GM19452 (cell line): ENCODE measurements at regions not wholly inside any gene's neighbourhood (a gene's known extent, or its start where the extent isn't known, plus 50 kb on each side); places are given as distances from the start of the nearest gene placed in this dataset.

Source experiments
- ATAC-seq: cut with Tn5 transposase; IDR thresholded peaks from one replicate; pipeline ENCODE4 v1.9.1; 2021; ENCODE audit not compliant: unreplicated experiment

DNA sequence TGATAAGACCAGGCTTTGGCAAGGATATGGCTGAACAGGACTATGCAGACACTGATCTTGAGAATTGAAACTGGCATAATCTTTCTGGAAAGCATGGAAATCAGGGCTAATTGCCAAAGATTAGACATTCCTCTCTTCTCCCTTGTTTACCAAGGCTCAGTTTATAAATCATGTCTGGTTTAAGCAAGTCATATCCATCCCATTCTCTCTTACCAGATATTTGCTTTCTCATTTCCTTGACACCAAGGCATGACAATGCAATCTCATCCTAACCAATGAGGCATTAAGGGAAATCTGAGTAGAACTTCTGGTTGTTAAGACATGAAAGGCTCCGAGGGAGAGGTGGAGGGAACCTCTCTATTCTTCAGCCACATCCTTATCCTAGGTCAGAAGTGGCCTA lies 110.3 kb upstream of the CEP85L start:
- no peak for ATAC-seq

DNA sequence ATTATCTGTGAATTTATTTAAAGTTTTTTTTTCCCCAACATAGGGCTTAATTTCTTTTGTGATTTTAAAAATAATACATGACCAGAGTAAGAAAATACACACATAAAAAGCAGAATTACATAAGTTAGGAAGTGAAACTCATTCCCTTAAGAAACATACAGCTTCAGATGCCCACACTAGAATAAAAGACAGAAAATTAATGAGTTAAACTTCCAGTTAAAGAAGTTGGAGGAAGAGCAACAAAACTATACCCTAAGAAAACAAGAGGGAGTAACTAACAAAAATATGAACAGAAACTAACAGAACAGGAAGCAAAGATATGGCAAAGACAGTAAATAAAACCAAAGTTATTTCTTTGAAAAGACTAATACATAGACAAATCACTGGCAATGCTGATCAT lies 107.6 kb upstream of the CEP85L start:
- ATAC-seq = no peak

DNA sequence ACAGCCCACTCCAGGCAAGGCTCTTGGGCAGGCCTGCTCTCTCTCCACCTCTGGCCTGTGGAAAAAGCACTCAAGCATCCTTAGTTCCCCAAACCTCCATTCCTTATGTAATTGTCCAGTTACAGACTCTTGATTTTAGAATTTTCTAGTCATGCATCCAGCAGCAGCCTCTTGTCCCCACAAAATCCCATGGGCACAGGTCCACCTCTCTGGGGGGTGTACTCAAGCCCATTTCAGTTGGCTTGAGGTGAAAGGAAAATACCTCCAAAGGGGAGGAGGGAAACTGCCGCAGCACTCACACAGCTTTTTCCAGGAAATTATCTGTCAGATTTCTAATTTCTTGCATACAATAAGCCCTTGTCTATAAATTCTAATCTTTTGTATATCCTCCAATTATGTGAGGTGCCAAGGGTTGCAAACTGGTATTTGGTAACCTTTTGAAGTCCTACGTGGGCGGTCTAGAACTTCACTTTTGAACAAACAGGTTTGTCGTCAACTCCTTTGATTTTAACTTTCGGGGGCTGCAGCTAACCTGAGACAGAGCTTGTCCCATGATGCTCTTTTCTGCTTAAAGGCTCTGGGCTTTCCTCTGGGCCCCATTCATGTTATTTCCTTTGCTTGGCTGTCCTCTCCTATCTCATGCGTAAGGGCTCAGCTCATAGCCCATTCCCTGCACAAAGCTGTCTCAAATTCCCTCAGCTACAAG lies 104.7 kb upstream of the CEP85L start:
- ATAC-seq = no peak

DNA sequence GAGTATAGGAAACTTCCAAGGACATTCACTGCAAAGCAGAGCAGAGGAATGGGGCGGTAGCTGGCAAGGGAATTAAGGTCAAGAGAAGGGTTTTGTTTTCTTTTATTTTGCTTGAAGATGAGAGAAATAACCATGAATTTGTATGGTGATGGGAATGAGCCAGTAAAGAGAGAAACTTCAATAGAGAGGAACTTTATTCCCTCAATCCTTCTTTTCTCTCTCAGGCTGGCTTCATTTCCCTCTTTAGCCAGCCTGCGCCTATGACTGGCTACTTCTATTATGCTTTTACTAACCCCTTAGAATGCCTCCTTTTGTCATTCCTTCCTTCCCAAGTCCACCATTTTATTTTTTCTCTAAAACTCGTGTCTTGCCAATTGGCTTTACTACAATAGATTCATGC lies 101.4 kb upstream of the CEP85L start:
- ATAC-seq = no peak

DNA sequence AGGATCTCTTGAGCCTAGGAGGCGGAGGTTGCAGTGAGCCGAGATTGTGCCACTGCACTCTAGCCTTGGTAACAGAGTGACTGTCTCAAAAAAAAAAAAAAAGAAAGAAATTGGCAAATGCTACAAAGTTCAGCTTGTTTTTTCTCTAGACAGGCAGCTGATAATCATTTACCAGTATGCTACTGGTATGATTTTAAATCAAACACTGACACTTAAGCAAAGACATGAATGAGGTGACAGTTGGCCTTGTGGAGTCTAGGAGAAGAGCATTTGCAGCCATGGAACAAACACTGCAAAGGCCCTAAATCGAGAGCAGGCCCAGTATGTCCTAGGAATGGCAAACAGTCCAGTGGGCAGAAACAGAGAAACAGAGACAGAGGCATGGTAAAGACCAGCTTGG lies 99.7 kb upstream of the CEP85L start:
- no peak for ATAC-seq

DNA sequence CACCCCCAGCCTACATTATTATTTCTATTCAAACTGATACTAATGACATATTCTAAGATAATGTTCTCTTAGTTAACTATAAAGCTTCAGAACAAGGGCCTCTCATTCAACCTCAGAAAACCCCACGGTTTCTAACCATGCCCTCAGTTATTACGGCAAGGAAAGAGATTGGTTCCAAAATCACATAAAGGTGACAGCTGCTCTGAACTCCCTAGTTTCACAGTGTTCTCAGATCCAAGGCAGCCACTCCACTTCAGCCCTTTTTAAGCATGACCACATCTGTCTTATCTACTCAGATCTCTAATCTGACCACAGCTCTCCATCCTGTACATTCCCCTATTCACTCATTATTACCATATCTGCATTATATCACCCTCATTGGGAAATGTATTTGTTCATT lies 98.8 kb upstream of the CEP85L start:
- ATAC-seq = no peak

DNA sequence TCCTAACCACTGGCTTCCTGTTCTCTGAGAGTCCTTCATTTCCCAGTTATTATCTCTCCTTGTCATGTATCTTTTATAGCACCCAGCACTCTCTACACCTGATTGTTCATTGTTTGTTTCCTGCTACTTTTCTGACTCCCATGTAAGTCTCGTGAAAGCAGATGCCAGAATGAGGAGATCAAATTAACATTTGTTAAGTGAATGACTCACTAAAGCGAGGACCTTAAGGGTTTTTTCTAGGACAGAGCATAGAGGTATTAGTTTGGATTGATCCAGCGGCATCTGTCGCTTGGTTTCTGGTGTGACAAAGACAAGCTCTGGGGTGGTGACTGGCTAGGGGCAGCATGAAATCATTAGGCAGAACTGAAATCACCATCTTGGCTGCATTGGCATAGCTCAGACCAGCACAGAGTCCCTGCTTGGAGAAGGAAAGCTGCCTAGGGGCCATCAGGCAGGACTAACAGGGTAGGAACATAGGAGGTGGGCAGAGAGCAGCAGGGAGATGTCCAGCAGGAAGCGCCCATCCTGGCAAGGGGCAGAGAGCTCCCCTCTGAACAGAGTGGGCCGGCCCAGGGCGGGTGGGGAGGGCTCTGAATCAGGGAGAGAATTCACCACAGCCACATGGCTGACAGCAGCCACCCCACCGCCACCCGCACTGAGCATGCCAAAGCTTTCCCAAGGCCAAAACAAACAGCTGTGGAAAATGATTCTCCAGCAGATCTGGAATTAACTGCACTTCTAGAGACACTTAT lies 97.1 kb upstream of the CEP85L start:
- no peak for ATAC-seq

DNA sequence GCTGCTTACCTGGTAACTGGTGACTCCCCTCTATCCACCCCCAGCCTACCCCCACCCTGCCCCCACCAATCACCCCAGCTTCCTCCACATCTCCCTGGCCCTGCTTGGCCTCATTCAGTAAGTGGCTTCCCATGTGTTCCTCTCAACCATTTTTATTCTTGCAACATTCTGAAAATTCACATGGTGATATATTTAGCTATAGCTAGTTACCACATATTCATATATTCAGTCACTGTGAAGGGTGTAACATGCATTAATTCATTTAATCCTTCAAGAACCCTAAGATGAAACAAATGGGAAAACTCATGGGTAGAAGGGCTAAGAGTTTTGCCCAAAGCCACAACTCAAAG lies 95.4 kb upstream of the CEP85L start:
- ATAC-seq = no peak

DNA sequence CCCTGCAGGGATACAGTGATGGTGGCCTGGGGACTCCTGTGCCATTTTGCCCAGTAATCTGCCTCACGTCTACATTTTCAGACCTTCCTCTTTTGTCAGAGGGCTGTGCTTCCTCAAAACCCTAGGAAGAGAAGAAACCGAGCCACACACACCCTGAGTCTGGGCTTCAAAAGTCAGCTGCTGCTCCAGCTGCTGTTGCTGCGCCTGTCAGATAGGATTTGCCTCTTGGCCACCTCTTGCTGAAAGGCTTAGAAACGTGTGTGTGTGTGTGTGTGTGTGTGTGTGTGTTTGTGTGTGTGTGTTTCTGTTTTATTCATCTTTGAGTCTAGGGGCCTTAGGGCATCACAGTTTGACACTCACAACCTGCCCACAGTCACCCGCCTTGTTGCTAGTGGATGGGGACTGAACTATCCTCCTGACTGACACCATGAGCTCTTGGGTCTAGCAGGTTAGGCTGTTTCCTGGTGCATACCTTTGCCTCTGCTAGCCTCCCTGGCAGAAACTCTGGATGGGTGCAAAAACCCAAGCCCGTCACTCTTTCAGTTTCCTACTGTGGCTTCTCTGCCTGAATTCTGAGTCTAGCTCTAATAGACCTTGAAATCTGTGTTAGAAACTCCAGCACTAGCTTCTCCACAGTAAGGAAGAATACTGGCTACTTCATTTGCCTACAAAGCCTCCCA lies 94.9 kb upstream of the CEP85L start:
- ATAC-seq = no peak

DNA sequence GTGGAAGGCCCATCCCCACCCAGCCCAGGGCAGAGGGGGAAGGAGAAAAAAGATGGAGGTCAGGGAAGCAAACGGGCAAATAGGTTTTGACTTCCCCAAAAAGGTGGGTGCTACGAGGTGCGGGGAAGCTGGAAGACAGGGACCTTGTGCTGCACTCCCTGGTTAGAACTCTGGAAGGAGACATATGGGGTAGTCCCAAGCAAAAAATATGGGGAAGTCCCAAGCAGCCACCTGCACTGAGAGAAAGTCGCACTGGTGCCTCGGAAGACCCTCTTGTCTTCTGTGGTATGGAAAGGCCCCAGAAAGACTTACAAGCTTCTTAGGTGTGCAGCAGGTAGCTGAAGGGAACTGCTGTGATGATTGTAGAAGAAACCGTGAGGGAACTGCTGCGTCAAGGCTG lies 93.8 kb upstream of the CEP85L start:
- no peak for ATAC-seq

DNA sequence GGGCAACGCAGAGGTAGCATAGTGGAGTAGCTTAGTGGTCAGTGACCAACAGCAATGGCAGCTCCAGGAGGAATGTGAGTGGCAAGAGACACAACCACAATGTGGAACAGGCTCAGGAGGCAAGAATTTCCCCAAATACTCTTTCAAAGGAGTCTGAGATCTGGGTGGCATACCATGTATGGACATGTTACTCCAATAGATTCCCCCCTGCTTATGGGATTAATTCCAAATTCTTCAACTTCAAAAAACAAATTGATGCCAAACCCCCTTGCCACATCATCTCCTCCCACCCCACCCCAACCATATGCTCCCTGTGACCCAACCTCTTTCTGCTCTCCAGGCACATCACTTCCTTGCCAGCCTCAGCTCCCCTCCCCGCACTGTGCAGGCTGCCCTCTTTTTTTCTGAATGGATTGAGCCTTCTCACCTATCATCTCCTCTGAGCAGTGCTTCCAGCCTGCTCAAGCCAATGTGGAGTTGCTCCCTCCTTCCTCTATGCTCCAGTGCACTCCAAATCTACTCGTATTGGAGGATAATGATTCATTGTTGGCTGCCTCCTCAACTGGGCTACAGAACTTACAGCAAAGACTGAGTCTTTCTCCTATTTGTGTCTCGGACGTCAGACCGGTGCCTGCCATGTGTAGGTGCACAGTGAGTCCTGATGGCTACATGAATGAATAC lies 93.0 kb upstream of the CEP85L start:
- ATAC-seq = no peak

DNA sequence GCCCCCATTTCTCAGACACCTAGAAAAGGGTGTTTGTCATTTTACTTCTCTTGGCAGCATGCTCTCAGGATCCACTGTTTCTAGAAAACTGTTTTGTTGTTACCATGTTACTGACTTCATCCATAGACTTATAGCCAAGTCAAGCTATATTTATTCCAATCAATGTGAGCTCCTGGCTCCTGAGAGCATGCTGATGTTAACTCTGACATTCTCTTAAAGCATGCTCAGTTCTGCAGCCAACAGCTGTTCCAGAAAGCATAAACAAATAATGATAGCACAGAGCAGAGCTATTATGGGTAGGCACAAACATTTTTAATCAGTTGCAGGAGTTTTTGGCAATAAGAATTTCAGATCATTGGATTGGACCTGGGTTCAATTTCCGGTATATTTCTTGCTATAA lies 92.4 kb upstream of the CEP85L start:
- ATAC-seq = no peak

DNA sequence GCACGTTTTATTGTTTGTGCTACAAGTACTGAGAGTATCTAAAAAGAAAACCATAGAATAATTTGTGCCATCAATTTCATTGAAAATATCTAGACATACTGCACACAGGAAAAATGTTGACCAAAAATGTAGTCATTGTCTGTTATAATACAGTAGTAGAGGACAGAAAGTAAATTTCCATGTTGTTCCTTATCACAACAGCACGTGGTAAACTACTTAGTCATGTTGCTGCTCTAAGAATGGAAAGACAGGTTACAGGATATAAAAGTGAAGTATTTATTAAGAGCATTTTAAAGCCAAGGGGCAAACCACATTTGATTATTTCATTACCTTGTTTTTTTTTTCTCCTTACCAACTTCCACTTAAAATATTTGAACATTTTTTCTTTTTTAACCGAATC lies 89.0 kb upstream of the CEP85L start:
- no peak for ATAC-seq

DNA sequence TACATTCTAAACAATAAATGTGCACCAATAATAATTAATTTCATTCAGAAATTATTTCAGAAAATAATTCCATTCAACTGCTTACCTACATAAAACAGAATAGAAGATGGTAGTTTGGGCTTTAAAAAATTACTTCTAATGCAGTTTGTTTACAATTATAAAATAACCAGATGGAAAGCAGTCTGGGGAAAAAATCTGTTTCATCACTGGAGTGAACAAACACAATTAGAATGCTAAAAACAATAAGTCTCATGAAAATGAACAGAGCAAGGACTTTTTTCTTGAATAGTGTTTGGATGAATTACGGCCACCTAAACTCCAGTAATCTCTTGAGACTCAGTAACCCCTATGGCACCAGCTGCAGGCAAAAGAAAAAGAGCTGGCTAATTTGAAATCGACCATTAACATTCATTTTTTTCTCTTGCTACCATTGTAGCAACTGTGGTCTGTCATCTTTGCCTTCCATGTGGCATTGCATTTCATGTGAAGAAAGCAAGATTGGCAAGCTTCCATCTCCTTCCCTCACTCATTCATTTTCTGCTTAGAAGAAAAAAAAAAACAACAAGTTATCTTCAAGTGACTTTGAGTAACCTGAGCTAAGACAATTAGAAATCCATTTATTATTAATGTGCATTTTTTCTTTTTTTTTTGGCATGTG lies 88.4 kb upstream of the CEP85L start:
- no peak for ATAC-seq

DNA sequence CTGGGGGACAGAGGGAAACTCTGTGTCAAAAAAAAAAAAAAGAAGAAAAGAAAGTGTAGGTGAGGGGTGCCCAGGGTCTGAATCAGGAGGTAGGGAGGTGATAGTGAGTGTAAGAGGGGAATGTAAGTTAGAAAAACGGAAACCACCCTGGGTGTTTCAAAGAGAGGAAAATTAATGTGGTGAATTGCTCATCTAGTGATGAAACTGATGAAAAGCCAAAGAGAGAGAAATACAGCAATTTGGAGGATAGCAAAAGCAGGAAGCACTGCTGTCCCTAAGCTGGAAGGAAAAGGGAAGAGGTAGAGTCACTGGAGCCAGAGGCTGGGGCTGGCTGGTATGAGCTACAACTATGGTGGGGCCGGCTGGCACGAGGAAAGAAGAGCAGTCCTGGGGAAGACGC lies 85.0 kb upstream of the CEP85L start:
- ATAC-seq = no peak

DNA sequence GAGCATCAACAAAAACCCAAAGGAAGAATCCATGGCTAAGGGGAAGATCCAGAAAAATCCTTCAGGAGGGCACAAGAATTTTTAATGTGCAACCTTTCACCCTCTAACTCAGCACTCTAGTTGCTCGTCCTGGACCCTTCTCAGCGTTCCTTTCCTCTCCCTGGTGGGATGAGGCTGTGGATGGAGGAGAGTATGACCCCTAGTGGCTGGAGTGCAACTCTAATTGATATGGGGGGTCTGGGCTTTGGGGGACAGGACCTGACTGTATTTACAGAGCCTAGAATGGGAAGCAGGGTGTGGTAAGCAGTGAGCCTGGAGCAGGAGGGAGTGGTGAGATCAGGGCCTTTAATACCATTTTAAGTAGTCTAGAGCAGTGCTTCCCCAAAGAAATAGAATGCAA lies 83.9 kb upstream of the CEP85L start:
- ATAC-seq = no peak

DNA sequence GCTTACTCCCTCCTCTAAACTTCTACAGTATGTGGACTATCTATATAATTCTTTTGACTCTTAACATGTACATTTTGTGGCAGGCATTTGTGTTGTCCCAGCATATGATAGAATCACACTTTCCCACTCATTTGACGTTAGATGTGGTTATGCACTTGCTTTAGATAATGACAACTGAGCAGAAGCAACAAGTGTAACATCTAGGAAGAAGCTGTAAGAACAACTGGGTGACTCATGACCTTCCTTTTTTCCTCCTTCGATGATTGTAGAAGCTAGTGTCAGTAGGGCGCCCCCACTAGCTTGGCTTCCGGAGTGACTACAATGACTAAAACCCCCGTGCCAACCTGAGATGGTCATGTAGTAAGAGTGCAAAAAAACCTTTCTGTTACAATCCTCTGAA lies 74.6 kb upstream of the CEP85L start:
- ATAC-seq = no peak

DNA sequence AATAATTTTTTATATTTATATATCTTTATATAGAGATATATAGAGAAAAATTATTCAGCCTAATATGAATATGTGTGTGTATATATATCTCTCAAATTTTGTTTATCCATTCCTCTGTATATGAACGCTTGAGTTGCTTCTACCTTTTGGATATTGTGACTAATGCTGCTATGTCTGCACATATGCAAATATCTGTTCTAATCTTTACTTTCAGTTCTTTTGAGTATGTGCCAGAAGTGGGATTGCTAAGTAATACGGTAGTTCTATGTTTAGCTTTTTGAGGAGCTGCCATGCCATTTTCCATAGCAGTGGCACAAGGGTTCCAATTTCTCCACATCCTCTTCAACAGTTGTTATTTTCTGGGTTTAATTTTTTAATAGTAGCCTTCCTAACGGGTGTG lies 72.8 kb upstream of the CEP85L start:
- peak; percentile 87 for ATAC-seq

DNA sequence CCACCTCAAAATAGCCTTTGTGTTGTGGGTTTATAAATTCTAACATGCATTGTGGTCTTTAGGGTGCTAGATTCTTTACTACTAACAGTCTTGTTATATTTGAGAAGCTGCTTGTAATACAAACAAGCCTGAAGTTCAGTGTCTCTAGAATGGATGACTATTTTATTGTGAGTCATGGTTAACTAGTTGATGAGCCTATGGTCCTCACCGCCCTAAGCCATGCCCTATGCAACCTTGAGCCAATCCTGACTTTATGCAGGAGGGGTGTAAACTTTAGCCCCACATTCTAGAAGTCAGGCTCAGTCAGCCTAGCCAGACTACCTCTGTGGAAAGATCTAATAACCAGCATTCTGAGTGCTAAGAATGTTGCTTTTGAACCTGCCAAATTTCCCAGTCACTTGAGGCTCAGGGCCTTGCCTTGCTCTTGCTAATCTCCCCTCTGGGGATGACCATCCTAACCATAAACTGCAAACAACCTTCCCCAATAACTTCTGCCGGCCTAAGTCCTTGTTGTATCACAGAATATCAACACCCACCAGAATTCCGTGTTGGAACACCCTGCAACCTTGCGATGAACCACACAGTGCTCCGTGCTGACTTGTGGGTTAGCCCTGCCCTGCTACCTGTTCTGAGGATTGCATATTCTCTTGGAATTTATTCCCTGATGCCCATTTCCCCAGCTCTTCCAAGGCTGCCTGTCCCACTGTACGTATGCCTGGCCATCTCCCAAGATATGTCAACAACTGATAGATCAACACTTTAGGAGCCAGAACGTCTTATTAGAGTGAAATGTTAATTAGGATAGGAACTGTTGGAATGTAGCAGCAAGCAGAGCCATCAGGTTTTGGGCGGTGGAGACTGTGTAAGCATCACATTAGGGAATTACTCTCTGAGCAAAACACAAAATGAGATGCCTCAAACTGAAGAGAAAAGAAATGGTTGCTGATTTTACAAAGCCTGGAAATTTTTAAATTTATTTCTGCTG lies 71.7 kb upstream of the CEP85L start:
- ATAC-seq = no peak

DNA sequence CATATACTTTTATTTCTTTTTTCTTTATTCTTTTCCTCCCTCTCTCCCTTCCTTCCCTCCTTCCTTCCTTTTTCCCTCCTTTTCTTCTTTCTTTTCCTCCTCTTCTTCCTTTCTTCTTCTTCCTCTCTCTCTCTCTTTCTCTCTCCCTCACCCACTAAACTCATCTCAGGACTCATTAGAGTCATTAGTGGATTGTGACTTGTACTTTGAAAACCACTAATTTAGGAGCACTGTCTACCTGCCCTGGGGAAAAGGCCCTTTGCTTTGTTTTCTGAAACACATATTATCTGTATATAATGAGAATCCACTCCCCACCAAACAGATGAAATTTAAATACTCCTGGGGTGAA lies 68.7 kb upstream of the CEP85L start:
- no peak for ATAC-seq
